ENCODE measurements at regions not wholly inside any gene's neighbourhood (a gene's known extent, or its start where the extent isn't known, plus 50 kb on each side); places are given as distances from the start of the nearest gene placed in this dataset.

- TF ChIP-seq JUN (CRISPR knock-in tag; IDR thresholded peaks at IDR 0.05) (no peak), CTCF (IDR thresholded peaks at IDR 0.05) (no peak), SP1 (CRISPR knock-in tag; conservative IDR thresholded peaks at IDR 0.05) (no peak), FOXP1 (CRISPR knock-in tag; IDR thresholded peaks at IDR 0.05; ENCODE audit: borderline replicate concordance) (no peak), PREB (CRISPR knock-in tag; IDR thresholded peaks at IDR 0.05; ENCODE audit: borderline replicate concordance) (no peak), ZNF423 (CRISPR knock-in tag; IDR thresholded peaks at IDR 0.05) (no peak), ZNF416 (CRISPR knock-in tag; IDR thresholded peaks at IDR 0.05) (no peak)
Measured at GRCh38 chr2:156826341-156826933, 390.3 kb downstream of the GPD2 start.
